HEK293T (cell line): ENCODE measurements at regions not wholly inside any gene's neighbourhood (a gene's known extent, or its start where the extent isn't known, plus 50 kb on each side); places are given as distances from the start of the nearest gene placed in this dataset.
"Not testable (repeated sequence)": the region's sequence is repeated elsewhere in the genome, so short reads cannot be mapped to it uniquely, and the experiment has no call there.

Source experiments
- CTCF ChIA-PET: fragments of 350-600 bp; formaldehyde crosslinking; extraction: SDS; loops from one replicate; lab custom pipeline; 2021; ENCODE audit warnings: antibody characterized with exemption, inconsistent platforms; lab: Yijun Ruan, JAX
- POLR2A ChIA-PET: fragments of 350-600 bp; formaldehyde crosslinking; extraction: SDS; loops from one replicate; lab custom pipeline; 2020; ENCODE audit warnings: antibody characterized with exemption, inconsistent platforms; lab: Yijun Ruan, JAX
- DNase-seq: peaks from one replicate; pipeline ENCODE4 v3.0.0; 2012; ENCODE audit warnings: mixed read lengths; ENCODE audit errors: extremely low spot score
- ARNT ChIP-seq: fragments of 450-650 bp; IDR thresholded peaks from 2 replicates; pipeline ENCODE4 v1.6.1; 2017; ENCODE audit warnings: mild to moderate bottlenecking
- BHLHE40 ChIP-seq: fragments of 450-650 bp; IDR thresholded peaks from 2 replicates; pipeline ENCODE4 v1.6.1; 2016; ENCODE audit warnings: mild to moderate bottlenecking, moderate library complexity, borderline replicate concordance
- CTBP1 ChIP-seq: fragments of 450-650 bp; IDR thresholded peaks from 2 replicates; pipeline ENCODE4 v1.6.1; 2016; ENCODE audit warnings: borderline replicate concordance
- ELF4 ChIP-seq: fragments of 450-650 bp; IDR thresholded peaks from 2 replicates; pipeline ENCODE4 v1.6.1; 2017; ENCODE audit warnings: antibody characterized with exemption
- FOXA1 ChIP-seq: fragments of 450-650 bp; IDR thresholded peaks from 2 replicates; pipeline ENCODE4 v1.6.1; 2016; ENCODE audit warnings: mild to moderate bottlenecking
- FOXK2 ChIP-seq: fragments of 450-650 bp; IDR thresholded peaks from 2 replicates; pipeline ENCODE4 v1.6.1; 2016; ENCODE audit warnings: mild to moderate bottlenecking
- FOXM1 ChIP-seq: fragments of 450-650 bp; IDR thresholded peaks from 2 replicates; pipeline ENCODE4 v1.6.1; 2017; ENCODE audit warnings: mild to moderate bottlenecking, borderline replicate concordance
- HDGF ChIP-seq: fragments of 450-650 bp; IDR thresholded peaks from 2 replicates; pipeline ENCODE4 v1.6.1; 2017; ENCODE audit warnings: antibody characterized with exemption, borderline replicate concordance
- L3MBTL2 ChIP-seq: fragments of 450-650 bp; conservative IDR thresholded peaks from 2 replicates; pipeline ENCODE4 v1.6.1; 2016; ENCODE audit warnings: mild to moderate bottlenecking
- LEF1 ChIP-seq: fragments of 450-650 bp; IDR thresholded peaks from 2 replicates; pipeline ENCODE4 v1.6.1; 2017; ENCODE audit warnings: mild to moderate bottlenecking, borderline replicate concordance
- NFRKB ChIP-seq: fragments of 450-650 bp; IDR thresholded peaks from 2 replicates; pipeline ENCODE4 v1.6.1; 2016; ENCODE audit warnings: mild to moderate bottlenecking, moderate library complexity
- SP1 ChIP-seq: fragments of 450-650 bp; IDR thresholded peaks from 2 replicates; pipeline ENCODE4 v1.6.1; 2017
- SUZ12 ChIP-seq: fragments of 450-650 bp; IDR thresholded peaks from 2 replicates; pipeline ENCODE4 v1.6.1; 2016; ENCODE audit warnings: mild to moderate bottlenecking
- TARDBP ChIP-seq: fragments of 450-650 bp; IDR thresholded peaks from 2 replicates; pipeline ENCODE4 v1.6.1; 2016
- ZNF384 ChIP-seq: fragments of 450-650 bp; IDR thresholded peaks from 2 replicates; pipeline ENCODE4 v1.6.1; 2016
- TF ChIP-seq, protein P1 (sequence below): fragments of 450-650 bp; IDR thresholded peaks from 2 replicates; pipeline ENCODE4 v1.6.1; 2016

DNA sequence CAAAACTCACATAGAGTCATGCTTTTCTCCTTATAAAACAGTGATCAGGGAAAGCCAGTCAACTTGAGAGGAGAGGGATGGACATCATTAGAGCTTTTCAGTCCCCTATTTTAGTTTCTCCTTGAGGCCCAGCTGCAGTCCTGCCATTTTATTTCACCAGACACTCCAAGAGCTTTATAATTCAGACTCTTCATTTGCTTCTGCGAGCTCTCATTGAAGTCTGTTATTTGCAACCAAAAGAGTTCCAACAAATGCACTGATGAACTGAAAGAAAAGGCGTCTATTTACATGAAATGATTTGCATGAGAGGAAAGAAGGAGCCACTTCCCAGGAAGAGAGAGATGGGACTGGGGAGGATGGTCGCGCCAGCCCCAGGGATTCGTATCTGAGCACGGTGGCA, 86.8 kb downstream of the NDUFA12 start:
- ChIA-PET CTCF (no interaction called here), POLR2A (no interaction called here)
- TF ChIP-seq ARNT (no peak), SP1 (no peak), SUZ12 (no peak), L3MBTL2 (no peak), TARDBP (no peak), LEF1 (no peak), CTBP1 (no peak), ZNF384 (no peak), FOXK2 (no peak), BHLHE40 (no peak), FOXA1 (no peak), FOXM1 (no peak), HDGF (no peak), NFRKB (no peak), ELF4 (no peak)
- TF ChIP-seq, protein P1, sequence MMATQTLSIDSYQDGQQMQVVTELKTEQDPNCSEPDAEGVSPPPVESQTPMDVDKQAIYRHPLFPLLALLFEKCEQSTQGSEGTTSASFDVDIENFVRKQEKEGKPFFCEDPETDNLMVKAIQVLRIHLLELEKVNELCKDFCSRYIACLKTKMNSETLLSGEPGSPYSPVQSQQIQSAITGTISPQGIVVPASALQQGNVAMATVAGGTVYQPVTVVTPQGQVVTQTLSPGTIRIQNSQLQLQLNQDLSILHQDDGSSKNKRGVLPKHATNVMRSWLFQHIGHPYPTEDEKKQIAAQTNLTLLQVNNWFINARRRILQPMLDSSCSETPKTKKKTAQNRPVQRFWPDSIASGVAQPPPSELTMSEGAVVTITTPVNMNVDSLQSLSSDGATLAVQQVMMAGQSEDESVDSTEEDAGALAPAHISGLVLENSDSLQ: no peak

DNA sequence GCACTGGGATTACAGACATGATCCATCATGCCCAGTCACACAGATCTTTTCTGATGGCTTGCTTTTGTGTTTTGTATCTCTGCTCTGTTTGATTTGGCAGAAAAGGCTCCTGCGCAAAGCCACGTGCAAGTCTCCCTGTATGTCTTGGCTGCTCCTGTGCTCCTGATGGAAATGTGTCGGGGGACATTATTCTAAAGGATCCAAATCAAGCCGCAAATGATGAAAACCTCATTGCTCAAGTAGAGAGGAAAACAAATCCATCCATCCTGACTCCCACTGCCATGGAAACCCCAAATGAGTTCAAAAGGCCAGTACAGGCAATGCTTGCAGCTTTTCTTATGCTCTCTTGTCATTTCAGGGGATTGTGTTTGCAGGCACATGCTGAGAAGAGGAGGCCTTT, 93.8 kb downstream of the NDUFA12 start:
- POLR2A ChIA-PET: interaction anchor here (0.7 kb wide), 1 partner anchor 100 kb away, joined by 3 read pairs; no protein-coding TSS in a partner anchor
- CTCF ChIA-PET: interaction anchor here (0.6 kb wide), 1 partner anchor 442 kb away, joined by 3 read pairs; no protein-coding TSS in a partner anchor
- TF ChIP-seq SP1 (no peak), ELF4 (no peak), HDGF (no peak), ZNF384 (no peak), FOXA1 (no peak), LEF1 (no peak), NFRKB (no peak), BHLHE40 (no peak), ARNT (no peak), SUZ12 (no peak), L3MBTL2 (no peak), FOXM1 (no peak), TARDBP (no peak), CTBP1 (no peak), FOXK2 (no peak)
- TF ChIP-seq, protein P1: no peak

More for the DNA sequence above, 86.8 kb downstream of the NDUFA12 start:
- no peak for DNase-seq

DNA sequence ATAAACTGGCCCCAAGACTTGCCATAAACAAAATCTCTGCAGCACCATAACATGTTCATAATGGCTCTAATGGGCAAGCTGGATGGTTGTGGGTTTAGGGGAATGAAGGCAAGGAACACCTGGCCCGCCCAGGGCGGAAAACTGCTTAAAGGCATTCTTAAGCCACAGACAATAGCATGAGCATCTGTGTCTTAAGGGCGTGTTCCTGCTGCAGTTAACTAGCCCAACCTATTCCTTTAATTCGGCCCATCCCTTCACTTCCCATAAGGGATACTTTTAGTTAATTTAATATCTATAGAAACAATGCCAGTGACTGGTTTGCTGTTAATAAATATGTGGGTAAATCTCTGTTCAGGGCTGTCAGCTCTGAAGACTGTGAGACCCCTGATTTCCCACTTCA, 97.7 kb downstream of the NDUFA12 start:
- POLR2A ChIA-PET, CTCF ChIA-PET, DNase-seq: not testable (repeated sequence)

More for the DNA sequence above, 93.8 kb downstream of the NDUFA12 start:
- DNase-seq: no peak

GRCh38 chr12:94900496-94900895, 103.0 kb downstream of the NDUFA12 start:
- CTCF ChIA-PET: no interaction called here
- TF ChIP-seq CTBP1 (no peak), FOXA1 (no peak), HDGF (no peak), NFRKB (no peak), FOXK2 (no peak), ELF4 (no peak), TARDBP (no peak), FOXM1 (no peak)
- no peak for DNase-seq
- POLR2A ChIA-PET: no interaction called here

DNA sequence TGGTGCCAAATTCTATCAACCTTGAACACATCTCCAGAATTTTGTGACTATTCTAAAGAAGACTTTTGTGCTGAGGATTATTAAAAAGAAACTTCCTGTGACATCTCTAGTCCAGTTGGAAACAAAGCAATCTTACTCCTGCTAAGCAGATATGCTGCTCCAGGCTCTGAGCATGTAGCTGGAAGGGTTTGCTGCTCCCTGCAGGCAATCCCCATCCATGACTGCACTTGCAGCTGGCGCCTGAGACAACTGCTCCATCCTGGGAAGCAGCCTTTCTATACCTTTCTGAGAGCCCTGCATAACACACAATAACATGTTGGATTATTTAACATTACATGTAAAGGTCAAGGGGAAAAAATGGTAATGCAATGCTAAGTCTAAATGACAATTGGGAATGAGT, 105.1 kb downstream of the NDUFA12 start:
- TF ChIP-seq BHLHE40: no peak
- TF ChIP-seq ZNF384: no peak
- TF ChIP-seq ARNT: no peak
- no peak for TF ChIP-seq HDGF
- TF ChIP-seq CTBP1: no peak
- no peak for TF ChIP-seq TARDBP
- TF ChIP-seq FOXM1: no peak
- TF ChIP-seq L3MBTL2: no peak
- TF ChIP-seq SP1: no peak
- TF ChIP-seq, protein P1: no peak
- ChIA-PET POLR2A (no interaction called here), CTCF (no interaction called here)
- DNase-seq: no peak

DNA sequence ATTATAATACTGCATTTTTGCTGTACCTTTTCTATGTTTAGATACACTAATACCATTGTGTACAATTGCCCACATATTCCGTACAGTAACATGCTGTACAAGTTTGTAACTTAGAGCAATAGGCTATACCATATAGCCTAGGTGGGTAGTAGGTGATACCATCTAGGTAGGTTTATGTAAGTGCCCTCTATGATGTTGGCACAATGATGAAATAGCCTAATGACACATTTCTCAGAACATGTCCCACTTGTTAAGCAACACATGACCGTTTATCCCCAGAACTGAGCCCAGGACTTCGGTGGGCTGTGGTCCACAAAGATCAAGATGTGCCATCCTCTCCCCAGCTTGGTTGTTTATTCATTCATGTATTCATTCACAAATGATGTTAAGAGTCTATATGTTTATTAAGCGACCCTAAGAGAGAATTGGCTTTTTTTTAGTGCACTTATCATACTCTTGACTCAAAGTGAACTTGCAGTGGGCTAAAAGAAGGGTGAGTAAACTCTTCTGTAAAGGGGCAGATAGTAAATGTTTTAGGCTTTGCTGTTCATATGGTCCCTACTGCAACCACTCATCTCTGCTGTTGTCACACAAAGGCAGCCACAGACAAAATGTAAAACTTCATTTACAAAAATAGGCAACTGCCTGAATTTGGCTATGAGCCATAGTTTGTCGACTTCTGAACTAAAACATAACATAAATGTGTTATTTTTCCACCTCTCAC, 110.8 kb downstream of the NDUFA12 start:
- POLR2A ChIA-PET: no interaction called here
- TF ChIP-seq ARNT (no peak), SP1 (no peak)
- CTCF ChIA-PET: no interaction called here
- no peak for DNase-seq
